ENCODE measurements at regions not wholly inside any gene's neighbourhood (a gene's known extent, or its start where the extent isn't known, plus 50 kb on each side); places are given as distances from the start of the nearest gene placed in this dataset.
A peak's percentile ranks its signal among the peaks of the same experiment; 100 is the strongest.

- H3K4ac ChIP-seq (ENCODE audit: low read depth, low read length), result no peak overlapping the region
- H2BK120ac ChIP-seq (ENCODE audit: low read depth, low read length, poor library complexity, severe bottlenecking), result no peak overlapping the region
- H3K4me3 Mint-ChIP-seq, result no peak overlapping the region
- H2BK15ac ChIP-seq (ENCODE audit: low read depth, low read length), result no peak overlapping the region
- no peak overlapping the region for H2AK5ac ChIP-seq (ENCODE audit: insufficient read length, low read length)
- H3K79me2 ChIP-seq (ENCODE audit: insufficient read depth, low read length), result no peaks in the 10 kb centered on the region; the same call in 1 of the 2 replicates
- no peak overlapping the region for H4K5ac ChIP-seq (ENCODE audit: insufficient read length, low read depth, low read length)
- peaks cover 2% of the 10 kb centered on the region in 2 experiments; a peak in 3 of 5 replicates for H3K9me3 Mint-ChIP-seq
- H3K9me3 ChIP-seq (ENCODE audit: control insufficient read depth, low read depth, low read length), result no peaks in the 10 kb centered on the region
- peak overlapping the region; percentile 69 to 88 (median 85); a peak in 6 of 7 replicates for H3K27ac Mint-ChIP-seq
- no peak overlapping the region for H3K9ac ChIP-seq (ENCODE audit: extremely low read depth, insufficient read length, low read length)
- no peak overlapping the region for H4K91ac ChIP-seq (ENCODE audit: insufficient read length, low read depth, low read length)
- no peak overlapping the region for H4K8ac ChIP-seq (replicated peaks; ENCODE audit: insufficient read length, low read depth, low read length)
- no peak overlapping the region for H3K14ac ChIP-seq (ENCODE audit: insufficient read depth, low read length)
- no peak overlapping the region for H3K4me2 ChIP-seq (ENCODE audit: insufficient read depth, insufficient read length, low read length)
- H3K27ac ChIP-seq (ENCODE audit: insufficient read length, low read depth, low read length), result no peak overlapping the region
- no peak overlapping the region for H3T11ph ChIP-seq (ENCODE audit: low read length)
- no peak overlapping the region for H2BK5ac ChIP-seq (ENCODE audit: insufficient read length, low read length)
- no peak overlapping the region for H2BK20ac ChIP-seq (ENCODE audit: low read depth, low read length, poor library complexity, severe bottlenecking)
- no peaks in the 10 kb centered on the region for H3K23me2 ChIP-seq (ENCODE audit: insufficient read length, low read depth, low read length, poor library complexity, severe bottlenecking)
- no peak overlapping the region for H3K23ac ChIP-seq (ENCODE audit: insufficient read length, low read depth, low read length)
- no CpG with 5 or more reads among the region's 8 CpGs for WGBS (ENCODE audit: extremely low coverage, insufficient read length, low lambda C conversion rate)
- H3K27me3 ChIP-seq (ENCODE audit: insufficient read depth, low read length), result no peaks in the 10 kb centered on the region
- TF ChIP-seq CTCF (conservative IDR thresholded peaks at IDR 0.05), result no peak
- no peak for DNase-seq
- H3K4me1 Mint-ChIP-seq, result peaks cover 53 to 63% of the 10 kb centered on the region in 2 experiments
- no peaks in the 10 kb centered on the region for H3K27me3 Mint-ChIP-seq (ENCODE audit: low read depth)
- H4K20me1 ChIP-seq (ENCODE audit: control insufficient read depth, insufficient read depth, insufficient read length), result no peaks in the 10 kb centered on the region
- H3K4me1 ChIP-seq (ENCODE audit: insufficient read depth, low read length), result peaks cover 10% of the 10 kb centered on the region
- no peak overlapping the region for H3K18ac ChIP-seq (ENCODE audit: insufficient read length, low read depth, low read length)
- no peak overlapping the region for H2AFZ ChIP-seq (ENCODE audit: low read length)
- no peak overlapping the region for H2BK12ac ChIP-seq (ENCODE audit: insufficient read length, low read depth, low read length)
- peaks cover 0 to 3% (median 0%) of the 10 kb centered on the region in 3 experiments; a peak in 5 of 7 replicates for H3K36me3 Mint-ChIP-seq (ENCODE audit: insufficient read depth in 1 of 3, low read depth in 3 of 3)
- no peaks in the 10 kb centered on the region for H3K79me1 ChIP-seq (ENCODE audit: insufficient read depth, low read depth, low read length, poor library complexity, severe bottlenecking)
- H3K56ac ChIP-seq (ENCODE audit: insufficient read length, low read depth, low read length), result no peak overlapping the region
These were observed 61.5 kb upstream of the ULK4 start for GRCh38 chr3:42023380-42023779.
